Panc1 (cell line): ENCODE measurements at regions not wholly inside any gene's neighbourhood (a gene's known extent, or its start where the extent isn't known, plus 50 kb on each side); places are given as distances from the start of the nearest gene placed in this dataset.

Experiments
- ATAC-seq: fragments of 200-7000 bp; cut with Tn5 transposase; 2 replicates; pipeline ENCODE4 v1.9.1; 2020; ENCODE audit warnings: mild to moderate bottlenecking, moderate library complexity
- BruUV-seq: library from RNA; stranded (reverse); fragments of 400-500 nt; replicated peaks from 2 replicates; lab custom pipeline; 2021; lab: Mats Ljungman, UMichigan
- CTCF ChIA-PET: fragments of 300-600 bp; sonication (Branson Sonifier 250); formaldehyde crosslinking; loops from one replicate; lab custom pipeline; 2022; ENCODE audit warnings: antibody characterized with exemption; lab: Charles Lee
- POLR2A ChIA-PET: fragments of 300-600 bp; sonication (Branson Sonifier 250); formaldehyde crosslinking; loops from one replicate; lab custom pipeline; 2022; ENCODE audit warnings: antibody characterized with exemption; lab: Charles Lee
- DNase-seq: peaks from one replicate; pipeline ENCODE4 v3.0.0-alpha.2; 2010; ENCODE audit warnings: low read depth, low spot score
- H3K27ac ChIP-seq: 2 replicates; pipeline ENCODE4 v1.5.1; 2011; ENCODE audit warnings: mild to moderate bottlenecking, low read length, inconsistent platforms
- H3K27me3 ChIP-seq: fragments of 200-500 bp; sonication (Bioruptor generic); 2 replicates; pipeline ENCODE4 v1.6.0; 2014; ENCODE audit warnings: low read length, inconsistent platforms; ENCODE audit not compliant: control insufficient read depth, insufficient read depth
- H3K36me3 ChIP-seq: fragments of 200-500 bp; sonication (Bioruptor generic); 2 replicates; pipeline ENCODE4 v1.5.1; 2014; ENCODE audit warnings: inconsistent platforms, mild to moderate bottlenecking, low read length, moderate library complexity; ENCODE audit not compliant: control insufficient read depth, insufficient read depth
- H3K4me1 ChIP-seq: 2 replicates; pipeline ENCODE4 v1.5.1; 2011; ENCODE audit warnings: inconsistent platforms, mild to moderate bottlenecking, low read length, moderate library complexity; ENCODE audit not compliant: control insufficient read depth, insufficient read depth
- H3K4me3 ChIP-seq, 2 experiments: 2 replicates each; pipeline ENCODE4 v1.5.1; 2011 to 2012; ENCODE audit warnings: low read depth in 2 of 2, low read length in 2 of 2, mild to moderate bottlenecking in 2 of 2, inconsistent platforms in 1 of 2, moderate library complexity in 1 of 2
- H3K9me3 ChIP-seq: fragments of 200-500 bp; sonication (Bioruptor generic); 2 replicates; pipeline ENCODE4 v1.5.1; 2014; ENCODE audit warnings: low read depth, mild to moderate bottlenecking, inconsistent platforms, low read length, moderate library complexity; ENCODE audit not compliant: control insufficient read depth, insufficient read depth
- CTCF ChIP-seq: fragments of 450-650 bp; IDR thresholded peaks from 2 replicates; pipeline ENCODE4 v1.5.1; 2017; ENCODE audit warnings: mild to moderate bottlenecking
- POLR2AphosphoS5 ChIP-seq: IDR thresholded peaks from 2 replicates; pipeline ENCODE4 v1.6.1; 2012; ENCODE audit warnings: mild to moderate bottlenecking, low read depth, low read length, moderate library complexity
- REST ChIP-seq, 2 experiments: IDR thresholded peaks; 2 replicates each; pipeline ENCODE4 v1.6.1; 2011 to 2012; ENCODE audit warnings: low read depth in 2 of 2, control low read depth in 1 of 2, low read length in 1 of 2, mild to moderate bottlenecking in 1 of 2, moderate library complexity in 1 of 2; ENCODE audit not compliant: insufficient read depth in 1 of 2
- SIN3A ChIP-seq: IDR thresholded peaks from 2 replicates; pipeline ENCODE4 v1.6.1; 2012; ENCODE audit warnings: low read depth, mild to moderate bottlenecking, low read length, moderate library complexity, borderline replicate concordance; ENCODE audit not compliant: insufficient read depth
- TCF7L2 ChIP-seq: IDR thresholded peaks from 2 replicates; pipeline ENCODE4 v1.6.1; 2011; ENCODE audit warnings: mild to moderate bottlenecking, low read depth, low read length, inconsistent platforms
- in situ Hi-C: cut with HindIII; loops from 2 replicates; pipeline ENCODE4 v1.10.0; 2016; ENCODE audit warnings: low sequenced_read_pairs, low pct_unique_long_range_greater_than_20kb
- intact Hi-C: fragments of 100-400 bp; cut with micrococcal nuclease; formaldehyde crosslinking; loops from one replicate; pipeline ENCODE4 v1.10.0; 2022; ENCODE audit not compliant: unreplicated experiment

GRCh38 chr7:142696456-142697179, 52.7 kb upstream of the PRSS1 start:
- Histone ChIP-seq H3K4me3 (no peak overlapping the region), H3K9me3 (no peaks in the 10 kb centered on the region), H3K4me1 (no peaks in the 10 kb centered on the region), H3K36me3 (no peaks in the 10 kb centered on the region), H3K27me3 (no peaks in the 10 kb centered on the region), H3K27ac (no peak overlapping the region)
- no peak for ATAC-seq
- intact Hi-C loops (no loop called here), in situ Hi-C loops (no loop called here)
- TF ChIP-seq CTCF (no peak), REST (IDR thresholded peaks at IDR 0.05; ENCODE audit: insufficient read depth in 1 of 2, low read depth in 2 of 2, low read length in 1 of 2) (no peak), POLR2AphosphoS5 (no peak), TCF7L2 (no peak), SIN3A (no peak)
- ChIA-PET POLR2A (no interaction called here), CTCF (no interaction called here)
- no TSS peak for BruUV-seq
- no peak for DNase-seq

GRCh38 chr7:142693911-142694310, 55.4 kb upstream of the PRSS1 start:
- DNase-seq (no peak), ATAC-seq (no peak)
- BruUV-seq: no TSS peak
- H3K27me3 ChIP-seq: no peaks in the 10 kb centered on the region
- no peak for TF ChIP-seq POLR2AphosphoS5
- no peak for TF ChIP-seq REST (IDR thresholded peaks at IDR 0.05; ENCODE audit: insufficient read depth in 1 of 2, low read depth in 2 of 2, low read length in 1 of 2)
- no peak for TF ChIP-seq TCF7L2
- no peak for TF ChIP-seq SIN3A
- no peak for TF ChIP-seq CTCF
- no peak overlapping the region for H3K4me3 ChIP-seq
- in situ Hi-C loops: no loop called here
- no peaks in the 10 kb centered on the region for H3K4me1 ChIP-seq
- no peaks in the 10 kb centered on the region for H3K9me3 ChIP-seq
- POLR2A ChIA-PET: no interaction called here
- intact Hi-C loops: no loop called here
- CTCF ChIA-PET: interaction anchor here (0.6 kb wide), 1 partner anchor 89 kb away, joined by 6 read pairs; no protein-coding TSS in a partner anchor
- H3K27ac ChIP-seq: no peak overlapping the region
- H3K36me3 ChIP-seq: no peaks in the 10 kb centered on the region
